Neural crest cell (in vitro differentiated cells): ENCODE measurements at regions not wholly inside any gene's neighbourhood (a gene's known extent, or its start where the extent isn't known, plus 50 kb on each side); places are given as distances from the start of the nearest gene placed in this dataset.

Experiments used
- DNase-seq: peaks from one replicate; pipeline ENCODE4 v3.0.0; 2021; ENCODE audit warnings: low read depth, mixed read lengths, low spot score
- H3K27ac Mint-ChIP-seq: one replicate; pipeline ENCODE4 v1.8.0; 2021; ENCODE audit warnings: mild to moderate bottlenecking, mixed read lengths; ENCODE audit not compliant: unreplicated experiment
- H3K27me3 Mint-ChIP-seq: 2 replicates; pipeline ENCODE4 v1.8.0; 2021; ENCODE audit warnings: low read depth, mild to moderate bottlenecking, mixed read lengths
- H3K36me3 Mint-ChIP-seq: 2 replicates; pipeline ENCODE4 v1.8.0; 2021; ENCODE audit warnings: low read depth, mild to moderate bottlenecking, mixed read lengths
- H3K4me1 Mint-ChIP-seq: 2 replicates; pipeline ENCODE4 v1.8.0; 2021; ENCODE audit warnings: mixed read lengths
- H3K4me3 Mint-ChIP-seq: one replicate; pipeline ENCODE4 v1.8.0; 2021; ENCODE audit warnings: mild to moderate bottlenecking, mixed read lengths
- H3K9me3 Mint-ChIP-seq: 2 replicates; pipeline ENCODE4 v1.8.0; 2021; ENCODE audit warnings: mixed read lengths
- CTCF ChIP-seq: fragments of 200-600 bp; sonication (generic); conservative IDR thresholded peaks from 2 replicates; pipeline ENCODE4 v1.5.0; 2021; ENCODE audit warnings: antibody characterized with exemption, mild to moderate bottlenecking

DNA sequence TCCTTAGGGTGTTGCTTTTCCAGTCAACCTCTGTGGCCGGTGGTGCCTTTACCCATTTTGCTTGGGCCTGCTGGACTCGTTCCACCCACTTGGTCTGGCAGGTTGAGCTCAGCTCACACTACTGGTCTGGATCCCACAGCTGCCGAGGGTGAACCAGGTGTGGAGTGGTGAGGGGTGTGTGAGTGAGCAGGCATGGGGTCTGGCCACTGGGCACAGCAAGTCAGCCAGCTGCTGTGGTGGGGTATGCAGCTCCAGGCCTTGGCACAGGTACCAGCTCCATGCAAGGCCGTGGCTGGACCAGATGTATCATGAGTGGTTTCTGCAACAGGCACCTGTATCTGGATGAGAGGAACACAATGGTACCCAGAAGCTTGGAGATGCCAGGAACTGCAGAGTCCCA lies 277.6 kb upstream of the KLHL1 start:
- no peaks in the 10 kb centered on the region for H3K36me3 Mint-ChIP-seq
- H3K27me3 Mint-ChIP-seq, result no peaks in the 10 kb centered on the region
- no peak overlapping the region for H3K4me3 Mint-ChIP-seq
- DNase-seq, result no peak
- TF ChIP-seq CTCF, result no peak
- no peaks in the 10 kb centered on the region for H3K4me1 Mint-ChIP-seq
- no peaks in the 10 kb centered on the region for H3K9me3 Mint-ChIP-seq
- no peak overlapping the region for H3K27ac Mint-ChIP-seq

DNA sequence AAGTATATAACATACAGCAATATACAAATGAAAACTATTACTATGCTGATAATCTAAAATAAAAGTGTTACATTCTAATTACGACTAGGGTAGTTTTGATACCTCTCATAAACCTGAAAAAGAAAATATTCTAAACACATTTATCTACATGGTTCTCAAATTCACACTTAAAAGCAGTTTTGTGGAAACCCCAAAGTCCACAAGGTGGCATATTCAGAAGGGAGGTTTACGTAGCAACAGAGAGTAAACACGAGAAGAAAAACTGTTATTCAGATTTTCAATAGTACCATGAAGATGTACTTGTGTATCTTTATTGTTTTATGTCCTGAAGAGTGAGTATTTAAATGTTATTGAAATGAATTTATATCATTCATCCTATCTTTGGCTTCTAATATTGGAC lies 275.9 kb upstream of the KLHL1 start:
- Mint-ChIP-seq H3K4me3 (no peak overlapping the region), H3K27ac (no peak overlapping the region), H3K36me3 (no peaks in the 10 kb centered on the region), H3K27me3 (no peaks in the 10 kb centered on the region), H3K9me3 (no peaks in the 10 kb centered on the region), H3K4me1 (no peaks in the 10 kb centered on the region)
- no peak for TF ChIP-seq CTCF
- DNase-seq, result no peak

GRCh38 chr13:70380809-70381208 lies 272.6 kb upstream of the KLHL1 start:
- H3K4me3 Mint-ChIP-seq, result no peak overlapping the region
- no peaks in the 10 kb centered on the region for H3K27me3 Mint-ChIP-seq
- no peak for TF ChIP-seq CTCF
- H3K27ac Mint-ChIP-seq, result no peak overlapping the region
- no peaks in the 10 kb centered on the region for H3K9me3 Mint-ChIP-seq
- DNase-seq, result no peak
- H3K36me3 Mint-ChIP-seq, result no peaks in the 10 kb centered on the region
- no peaks in the 10 kb centered on the region for H3K4me1 Mint-ChIP-seq

GRCh38 chr13:70375718-70376117 lies 267.5 kb upstream of the KLHL1 start:
- DNase-seq, result no peak
- Mint-ChIP-seq H3K9me3 (no peaks in the 10 kb centered on the region), H3K27ac (no peak overlapping the region), H3K27me3 (no peaks in the 10 kb centered on the region), H3K36me3 (no peaks in the 10 kb centered on the region), H3K4me3 (no peak overlapping the region), H3K4me1 (no peaks in the 10 kb centered on the region)
- no peak for TF ChIP-seq CTCF

GRCh38 chr13:70370924-70371323 lies 262.7 kb upstream of the KLHL1 start:
- no peak for DNase-seq
- Mint-ChIP-seq H3K9me3 (no peaks in the 10 kb centered on the region), H3K27me3 (no peaks in the 10 kb centered on the region), H3K36me3 (no peaks in the 10 kb centered on the region), H3K27ac (no peak overlapping the region), H3K4me3 (no peak overlapping the region), H3K4me1 (no peaks in the 10 kb centered on the region)
- TF ChIP-seq CTCF, result no peak

DNA sequence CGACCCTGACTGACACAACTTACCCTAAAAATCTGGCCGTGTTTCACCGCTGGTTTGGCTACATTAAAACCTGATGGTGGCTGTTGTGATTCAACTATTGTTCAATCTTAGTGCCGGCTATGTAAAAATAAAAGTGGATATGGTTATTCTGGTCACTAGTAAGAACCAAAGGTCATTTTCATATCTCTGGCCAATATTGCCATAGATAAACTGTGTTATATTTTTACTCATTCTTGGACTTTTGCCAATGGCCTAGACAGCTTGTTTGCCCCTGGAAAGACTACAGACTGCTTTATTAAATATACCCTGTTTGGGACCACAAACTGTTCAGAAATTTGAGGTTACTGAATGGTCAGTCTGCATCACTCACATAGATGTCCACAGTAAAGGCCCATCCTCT lies 258.5 kb upstream of the KLHL1 start:
- DNase-seq, result no peak
- TF ChIP-seq CTCF, result no peak
- Mint-ChIP-seq H3K4me3 (no peak overlapping the region), H3K36me3 (no peaks in the 10 kb centered on the region), H3K27me3 (no peaks in the 10 kb centered on the region), H3K27ac (no peak overlapping the region), H3K9me3 (no peaks in the 10 kb centered on the region), H3K4me1 (no peaks in the 10 kb centered on the region)
